ENCODE measurements at regions not wholly inside any gene's neighbourhood (a gene's known extent, or its start where the extent isn't known, plus 50 kb on each side); places are given as distances from the start of the nearest gene placed in this dataset.

DNA sequence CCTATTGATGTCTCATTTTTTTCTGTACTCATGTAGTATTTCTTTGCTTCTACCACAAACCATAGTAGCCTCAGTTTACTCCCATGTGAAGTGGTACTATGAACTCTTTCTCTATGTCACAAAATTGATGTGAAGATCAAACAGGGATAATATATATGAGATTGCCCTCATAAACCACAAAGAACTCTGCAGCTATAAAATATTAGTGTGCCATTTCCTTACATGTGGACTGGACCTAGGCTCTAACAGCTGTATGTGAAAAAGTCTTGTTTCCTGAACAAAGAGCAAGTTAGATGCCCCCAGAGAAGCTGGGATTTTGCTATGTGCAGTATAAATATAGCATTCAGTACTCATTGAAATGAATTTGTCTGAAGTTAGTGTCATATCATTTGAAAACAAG, 412.6 kb upstream of the ADAMTSL1 start:
- H3K23ac ChIP-seq (ENCODE audit: insufficient read length, low read depth, low read length): no peak overlapping the region
- no peak overlapping the region for H3K14ac ChIP-seq (ENCODE audit: insufficient read depth, low read length)
- H3K4me2 ChIP-seq (ENCODE audit: insufficient read depth, insufficient read length, low read length): no peak overlapping the region
- Mint-ChIP-seq H3K4me1 (no peaks in the 10 kb centered on the region), H3K9me3 (no peaks in the 10 kb centered on the region), H3K4me3 (no peak overlapping the region), H3K27me3 (ENCODE audit: low read depth) (no peaks in the 10 kb centered on the region; the same call in 1 of the 2 replicates), H3K36me3 (ENCODE audit: insufficient read depth in 1 of 3, low read depth in 3 of 3) (no peaks in the 10 kb centered on the region), H3K27ac (no peak overlapping the region)
- no peak overlapping the region for H3K27ac ChIP-seq (ENCODE audit: insufficient read length, low read depth, low read length)
- H3K79me1 ChIP-seq (ENCODE audit: insufficient read depth, low read depth, low read length, poor library complexity, severe bottlenecking): no peaks in the 10 kb centered on the region
- no peak overlapping the region for H3T11ph ChIP-seq (ENCODE audit: low read length)
- DNase-seq: no peak
- TF ChIP-seq, protein P1, sequence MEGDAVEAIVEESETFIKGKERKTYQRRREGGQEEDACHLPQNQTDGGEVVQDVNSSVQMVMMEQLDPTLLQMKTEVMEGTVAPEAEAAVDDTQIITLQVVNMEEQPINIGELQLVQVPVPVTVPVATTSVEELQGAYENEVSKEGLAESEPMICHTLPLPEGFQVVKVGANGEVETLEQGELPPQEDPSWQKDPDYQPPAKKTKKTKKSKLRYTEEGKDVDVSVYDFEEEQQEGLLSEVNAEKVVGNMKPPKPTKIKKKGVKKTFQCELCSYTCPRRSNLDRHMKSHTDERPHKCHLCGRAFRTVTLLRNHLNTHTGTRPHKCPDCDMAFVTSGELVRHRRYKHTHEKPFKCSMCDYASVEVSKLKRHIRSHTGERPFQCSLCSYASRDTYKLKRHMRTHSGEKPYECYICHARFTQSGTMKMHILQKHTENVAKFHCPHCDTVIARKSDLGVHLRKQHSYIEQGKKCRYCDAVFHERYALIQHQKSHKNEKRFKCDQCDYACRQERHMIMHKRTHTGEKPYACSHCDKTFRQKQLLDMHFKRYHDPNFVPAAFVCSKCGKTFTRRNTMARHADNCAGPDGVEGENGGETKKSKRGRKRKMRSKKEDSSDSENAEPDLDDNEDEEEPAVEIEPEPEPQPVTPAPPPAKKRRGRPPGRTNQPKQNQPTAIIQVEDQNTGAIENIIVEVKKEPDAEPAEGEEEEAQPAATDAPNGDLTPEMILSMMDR (conservative IDR thresholded peaks at IDR 0.05): no peak
- H3K18ac ChIP-seq (ENCODE audit: insufficient read length, low read depth, low read length): no peak overlapping the region
- no peak overlapping the region for H2BK15ac ChIP-seq (ENCODE audit: low read depth, low read length)
- H4K5ac ChIP-seq (ENCODE audit: insufficient read length, low read depth, low read length): no peak overlapping the region
- H2BK12ac ChIP-seq (ENCODE audit: insufficient read length, low read depth, low read length): no peak overlapping the region
- no peak overlapping the region for H2BK20ac ChIP-seq (ENCODE audit: low read depth, low read length, poor library complexity, severe bottlenecking)
- no peaks in the 10 kb centered on the region for H3K4me1 ChIP-seq (ENCODE audit: insufficient read depth, low read length)
- H4K20me1 ChIP-seq (ENCODE audit: control insufficient read depth, insufficient read depth, insufficient read length): no peaks in the 10 kb centered on the region
- no peak overlapping the region for H3K56ac ChIP-seq (ENCODE audit: insufficient read length, low read depth, low read length)
- no peak overlapping the region for H3K9ac ChIP-seq (ENCODE audit: extremely low read depth, insufficient read length, low read length)
- H3K27me3 ChIP-seq (ENCODE audit: insufficient read depth, low read length): no peaks in the 10 kb centered on the region
- no peak overlapping the region for H2BK5ac ChIP-seq (ENCODE audit: insufficient read length, low read length)
- H2AFZ ChIP-seq (ENCODE audit: low read length): no peak overlapping the region
- no peaks in the 10 kb centered on the region for H3K9me3 ChIP-seq (ENCODE audit: control insufficient read depth, low read depth, low read length)
- no peak overlapping the region for H3K4ac ChIP-seq (ENCODE audit: low read depth, low read length)
- H2BK120ac ChIP-seq (ENCODE audit: low read depth, low read length, poor library complexity, severe bottlenecking): no peak overlapping the region
- no peak overlapping the region for H4K8ac ChIP-seq (replicated peaks; ENCODE audit: insufficient read length, low read depth, low read length)
- H3K79me2 ChIP-seq (ENCODE audit: insufficient read depth, low read length): no peaks in the 10 kb centered on the region
- H4K91ac ChIP-seq (ENCODE audit: insufficient read length, low read depth, low read length): no peak overlapping the region
- H3K23me2 ChIP-seq (ENCODE audit: insufficient read length, low read depth, low read length, poor library complexity, severe bottlenecking): no peaks in the 10 kb centered on the region
- H2AK5ac ChIP-seq (ENCODE audit: insufficient read length, low read length): no peak overlapping the region
